ENCODE measurements at regions not wholly inside any gene's neighbourhood (a gene's known extent, or its start where the extent isn't known, plus 50 kb on each side); places are given as distances from the start of the nearest gene placed in this dataset.
"Not testable (repeated sequence)": the region's sequence is repeated elsewhere in the genome, so short reads cannot be mapped to it uniquely, and the experiment has no call there.

- no peak for DNase-seq (ENCODE audit: low read depth, low spot score)
- H3K4me3 ChIP-seq (ENCODE audit: low read length) = no peak overlapping the region
These were observed 290.6 kb upstream of the BOD1L1 start for GRCh38 chr4:13918110-13918509.

- no peak overlapping the region for H3K4me3 ChIP-seq (ENCODE audit: low read length)
- no peak for DNase-seq (ENCODE audit: low read depth, low spot score)
These were observed 291.5 kb upstream of the BOD1L1 start for GRCh38 chr4:13918991-13919441.

DNA sequence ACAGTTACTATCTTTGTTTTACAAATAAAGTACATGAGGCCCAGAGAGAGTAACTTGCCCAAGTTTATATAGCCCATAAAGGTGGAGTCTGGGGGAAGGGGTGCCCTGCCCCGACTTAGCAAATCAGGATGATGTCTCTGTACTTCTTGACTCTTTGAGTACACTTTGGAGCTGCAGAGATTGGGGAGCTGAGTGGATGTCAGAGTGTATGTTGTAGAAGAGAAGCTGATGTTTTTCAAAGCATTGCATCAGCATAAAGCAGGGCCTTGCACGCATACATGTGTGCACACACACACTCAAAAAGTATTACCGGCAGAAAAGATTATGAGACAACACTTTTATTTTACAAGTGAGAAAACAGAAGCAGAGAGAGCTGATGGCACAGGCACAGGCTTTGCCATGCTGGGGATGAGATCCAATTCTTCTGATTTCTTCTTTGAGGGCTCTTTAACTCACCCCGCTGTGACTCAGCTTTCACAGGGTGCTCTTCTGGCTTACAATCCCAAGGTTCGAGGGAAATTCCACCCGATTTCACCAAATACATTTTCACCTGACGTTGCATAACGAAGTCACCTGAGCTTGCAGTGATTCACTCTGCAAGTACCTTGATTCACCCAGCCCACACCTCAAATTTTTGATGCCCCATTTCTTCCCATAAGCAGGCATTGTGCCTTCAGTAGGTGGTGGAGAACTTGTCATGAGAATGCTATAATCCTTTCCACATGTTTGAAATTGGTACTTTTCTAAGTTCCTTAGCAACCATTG is 292.8 kb upstream of the BOD1L1 start:
- no peak overlapping the region for H3K4me3 ChIP-seq (ENCODE audit: low read length)
- no peak for DNase-seq (ENCODE audit: low read depth, low spot score)

DNA sequence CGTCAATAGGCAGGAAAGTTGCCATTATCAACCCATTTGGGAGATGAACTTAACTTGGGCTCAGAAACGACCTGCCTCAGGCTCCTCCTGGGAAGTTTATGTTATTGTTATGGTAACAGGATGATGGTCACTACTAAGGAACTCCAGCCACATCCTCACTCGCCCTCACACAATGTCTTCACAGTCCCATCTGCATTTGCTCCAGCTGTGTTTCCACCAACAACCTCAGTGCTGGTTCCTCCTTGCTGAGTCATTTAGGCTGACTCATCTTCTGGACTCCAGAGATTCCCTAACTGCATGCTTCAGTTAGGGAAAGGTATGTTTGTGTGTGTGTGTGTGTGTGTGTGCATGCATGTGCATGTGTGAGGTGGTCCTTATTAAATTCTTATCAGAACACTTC is 293.4 kb upstream of the BOD1L1 start:
- DNase-seq (ENCODE audit: low read depth, low spot score) = no peak
- no peak overlapping the region for H3K4me3 ChIP-seq (ENCODE audit: low read length)

DNA sequence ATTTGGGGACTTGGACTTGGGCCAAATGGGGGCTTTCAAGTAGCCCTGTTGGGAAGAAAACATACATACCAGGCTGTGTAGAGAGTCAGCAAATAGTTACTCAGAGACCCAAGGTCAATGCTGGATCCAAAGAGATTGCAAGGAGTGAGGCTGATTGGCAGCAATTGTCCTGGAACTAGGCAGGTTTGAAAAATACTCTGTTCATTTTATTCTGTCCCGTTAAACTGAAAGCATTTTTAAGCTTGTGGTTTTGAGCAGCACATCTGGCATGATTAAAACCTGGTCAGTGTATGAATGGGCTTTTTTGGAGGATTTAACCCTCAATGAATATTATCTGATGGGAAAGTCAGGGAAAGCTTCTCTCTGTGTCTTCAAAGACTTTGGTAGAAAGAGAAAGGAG is 294.3 kb upstream of the BOD1L1 start:
- no peak for DNase-seq (ENCODE audit: low read depth, low spot score)

DNA sequence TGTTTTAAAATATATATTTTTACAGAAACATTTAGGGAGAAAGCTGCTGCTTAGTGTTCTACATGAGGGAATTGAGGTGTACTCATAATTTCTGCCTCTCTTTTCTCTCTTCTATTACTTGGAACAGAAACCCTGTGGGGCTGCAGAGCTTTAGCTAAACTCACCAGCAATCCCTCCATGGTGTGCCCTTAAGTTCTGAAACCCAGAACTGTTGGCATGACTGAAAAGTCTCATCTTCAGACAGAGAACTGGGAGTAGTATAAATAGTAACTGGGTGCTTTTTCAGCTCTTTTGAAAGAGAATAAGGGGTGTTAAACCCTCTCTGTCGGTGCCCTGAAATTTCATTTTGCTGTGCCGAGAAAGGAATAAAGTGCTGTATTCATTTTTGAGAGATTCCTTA is 294.9 kb upstream of the BOD1L1 start:
- H3K4me3 ChIP-seq (ENCODE audit: low read length) = no peak overlapping the region

More for the DNA sequence above, 294.3 kb upstream of the BOD1L1 start:
- no peak overlapping the region for H3K4me3 ChIP-seq (ENCODE audit: low read length)

DNA sequence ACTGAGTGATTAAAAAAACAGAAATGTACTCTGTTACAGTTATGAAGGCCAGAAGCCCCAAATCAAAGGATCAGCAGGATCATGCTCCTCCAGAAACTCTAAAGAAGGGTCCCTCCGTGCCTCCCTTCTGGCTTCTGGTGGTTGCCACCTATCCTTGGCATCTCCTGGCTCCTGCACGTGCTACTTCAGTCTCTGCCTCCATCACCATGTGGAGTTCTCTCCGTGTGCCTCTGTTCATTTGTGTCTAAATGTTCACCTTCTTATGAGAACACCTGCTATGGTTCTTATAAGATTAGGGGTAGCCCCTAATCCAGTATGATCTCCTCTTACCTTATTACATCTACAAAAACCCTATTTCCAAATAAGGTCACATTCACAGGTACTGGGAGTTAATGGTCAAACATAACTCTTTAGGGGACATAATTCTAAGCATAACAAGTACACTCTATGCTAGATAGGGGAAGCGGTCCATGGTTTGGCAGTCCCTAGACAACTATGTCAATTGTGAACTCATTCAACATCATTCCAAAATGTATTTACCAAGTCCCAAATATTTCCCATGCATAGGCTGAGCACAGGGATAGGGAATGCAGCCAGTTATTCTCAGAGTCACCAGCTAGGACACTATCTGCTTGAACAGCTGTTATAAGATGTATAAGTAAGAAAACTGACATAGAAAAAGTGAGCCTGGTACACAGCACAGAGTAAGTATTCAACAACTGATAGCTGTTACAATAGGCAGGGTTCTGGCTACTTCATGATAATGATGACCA is 295.5 kb upstream of the BOD1L1 start:
- DNase-seq (ENCODE audit: low read depth, low spot score) = no peak
- no peak overlapping the region for H3K4me3 ChIP-seq (ENCODE audit: low read length)

More for the DNA sequence above, 294.9 kb upstream of the BOD1L1 start:
- DNase-seq (ENCODE audit: low read depth, low spot score) = no peak

DNA sequence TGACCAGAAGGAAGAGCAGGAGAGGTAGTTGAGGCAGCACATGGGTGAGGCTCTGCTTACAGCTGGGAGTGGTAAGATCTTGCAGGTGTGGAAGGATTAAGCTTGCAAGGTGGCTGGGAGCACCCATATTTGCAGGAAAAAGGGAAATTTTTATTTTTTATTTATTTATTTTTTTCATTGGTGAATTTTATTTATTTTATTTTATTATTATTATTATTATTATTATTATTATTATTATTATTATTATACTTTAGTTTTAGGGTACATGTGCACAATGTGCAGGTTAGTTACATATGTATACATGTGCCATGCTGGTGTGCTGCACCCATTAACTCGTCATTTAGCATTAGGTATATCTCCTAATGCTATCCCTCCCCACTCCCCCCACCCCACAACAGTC is 297.4 kb upstream of the BOD1L1 start:
- DNase-seq (ENCODE audit: low read depth, low spot score); H3K4me3 ChIP-seq (ENCODE audit: low read length): not testable (repeated sequence)

DNA sequence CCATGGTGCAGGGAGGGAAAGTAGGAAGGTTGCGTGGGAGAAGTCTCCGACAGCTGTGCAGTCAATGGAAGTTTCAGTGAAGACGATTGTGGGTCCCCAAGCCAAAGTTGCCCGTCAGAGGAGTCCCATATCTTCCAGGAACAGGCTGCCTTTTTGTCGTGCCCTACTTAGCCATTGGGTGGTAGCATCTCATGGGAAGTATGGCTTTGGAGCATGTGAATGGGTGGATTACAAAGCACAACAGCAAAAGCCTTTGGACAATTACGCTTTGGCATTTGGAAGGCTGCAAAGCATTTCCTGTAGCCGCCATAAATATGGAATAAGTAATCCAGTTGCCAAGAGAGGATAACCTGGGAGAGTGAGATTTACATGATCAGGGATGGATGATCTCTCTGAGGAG is 300.7 kb upstream of the BOD1L1 start:
- no peak for DNase-seq (ENCODE audit: low read depth, low spot score)
- no peak overlapping the region for H3K4me3 ChIP-seq (ENCODE audit: low read length)

DNA sequence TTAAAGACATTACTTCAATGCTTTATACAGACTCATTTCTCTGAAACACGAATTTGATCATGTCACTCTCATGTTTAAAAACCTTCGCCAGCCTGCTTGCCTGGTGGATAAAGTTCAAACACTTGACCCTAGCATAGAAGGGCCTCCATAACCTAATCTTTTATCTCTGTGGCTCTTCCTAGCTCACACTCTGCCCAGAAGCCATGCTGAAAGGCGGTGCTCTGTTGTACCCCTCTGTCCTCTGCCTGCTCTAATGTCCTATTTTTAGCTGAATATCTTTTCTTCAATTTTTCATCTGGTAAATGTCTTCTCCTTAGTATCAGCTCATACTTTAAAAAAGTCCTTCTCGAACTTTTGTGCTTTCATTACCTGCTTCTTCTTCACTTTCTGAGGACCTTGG is 302.6 kb upstream of the BOD1L1 start:
- no peak for DNase-seq (ENCODE audit: low read depth, low spot score)
- H3K4me3 ChIP-seq (ENCODE audit: low read length) = no peak overlapping the region

DNA sequence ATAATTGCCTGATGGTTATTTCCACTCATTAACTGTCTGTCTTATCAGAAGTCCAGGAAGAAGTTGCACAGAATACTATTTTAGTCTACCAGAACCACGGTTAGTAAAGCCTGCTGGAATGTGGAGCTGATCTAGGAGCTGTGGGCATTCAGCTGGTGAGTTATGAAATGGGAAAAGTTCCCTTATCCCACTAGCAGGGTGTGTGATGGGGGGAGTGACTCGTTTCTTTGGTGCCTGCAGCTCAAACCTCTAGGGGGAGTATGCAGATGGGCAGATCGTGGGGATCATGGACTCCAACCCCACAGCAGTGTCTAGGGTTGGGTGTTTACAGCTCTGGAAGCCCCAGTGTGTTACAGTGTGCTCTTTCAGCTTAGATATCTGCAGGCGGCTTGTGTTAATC is 305.7 kb upstream of the BOD1L1 start:
- H3K4me3 ChIP-seq (ENCODE audit: low read length) = no peak overlapping the region
- DNase-seq (ENCODE audit: low read depth, low spot score) = peak; percentile 30

GRCh38 chr4:13938299-13938698 is 310.8 kb upstream of the BOD1L1 start:
- no peak for DNase-seq (ENCODE audit: low read depth, low spot score)
- H3K4me3 ChIP-seq (ENCODE audit: low read length) = no peak overlapping the region

DNA sequence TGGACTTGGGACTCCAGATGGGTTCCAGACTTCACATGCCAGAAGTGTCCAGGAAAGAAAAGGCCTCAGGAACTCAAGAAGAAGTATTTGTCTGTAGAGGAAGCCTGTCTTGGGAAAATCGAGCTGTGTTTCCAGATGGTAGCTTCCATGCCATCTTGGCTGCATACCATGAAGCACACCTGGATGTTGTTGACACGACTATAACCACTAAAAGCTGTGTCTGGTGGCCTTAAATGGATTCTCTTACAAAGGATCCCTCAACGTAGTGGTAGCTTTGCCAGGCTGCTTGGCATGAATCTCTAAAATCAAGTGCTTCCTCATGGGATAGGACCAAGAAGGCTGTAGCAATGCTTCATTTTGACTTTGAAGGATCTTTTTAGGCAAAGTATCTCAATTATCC is 313.4 kb upstream of the BOD1L1 start:
- DNase-seq (ENCODE audit: low read depth, low spot score) = no peak
- no peak overlapping the region for H3K4me3 ChIP-seq (ENCODE audit: low read length)

GRCh38 chr4:13942977-13943376 is 315.5 kb upstream of the BOD1L1 start:
- no peak for DNase-seq (ENCODE audit: low read depth, low spot score)

GRCh38 chr4:13944095-13944511 is 316.6 kb upstream of the BOD1L1 start:
- H3K4me3 ChIP-seq (ENCODE audit: low read length) = no peak overlapping the region
- no peak for DNase-seq (ENCODE audit: low read depth, low spot score)

More at GRCh38 chr4:13942977-13943376, 315.5 kb upstream of the BOD1L1 start:
- H3K4me3 ChIP-seq (ENCODE audit: low read length) = no peak overlapping the region

DNA sequence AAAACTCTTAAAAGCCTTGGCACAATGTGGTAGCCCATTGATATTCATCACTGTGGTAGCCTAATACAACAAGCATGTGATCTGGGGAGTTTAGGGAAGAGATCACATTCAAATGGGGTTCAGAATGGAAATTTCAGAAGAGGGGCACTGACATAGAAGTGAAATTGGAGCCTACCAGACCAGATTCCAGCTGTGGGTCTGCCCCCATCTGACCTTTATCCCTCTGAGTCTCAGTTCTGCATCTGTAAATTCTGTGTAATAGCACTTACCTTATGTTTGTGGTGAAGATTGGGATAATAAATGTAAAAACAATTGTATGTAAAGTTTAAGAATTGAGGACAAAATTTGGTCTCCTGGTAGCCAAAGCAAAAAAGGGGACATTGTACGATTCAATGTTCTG is 320.4 kb upstream of the BOD1L1 start:
- no peak for DNase-seq (ENCODE audit: low read depth, low spot score)
- H3K4me3 ChIP-seq (ENCODE audit: low read length) = no peak overlapping the region

GRCh38 chr4:13950491-13950890 is 323.0 kb upstream of the BOD1L1 start:
- no peak for DNase-seq (ENCODE audit: low read depth, low spot score)
- H3K4me3 ChIP-seq (ENCODE audit: low read length) = no peak overlapping the region

DNA sequence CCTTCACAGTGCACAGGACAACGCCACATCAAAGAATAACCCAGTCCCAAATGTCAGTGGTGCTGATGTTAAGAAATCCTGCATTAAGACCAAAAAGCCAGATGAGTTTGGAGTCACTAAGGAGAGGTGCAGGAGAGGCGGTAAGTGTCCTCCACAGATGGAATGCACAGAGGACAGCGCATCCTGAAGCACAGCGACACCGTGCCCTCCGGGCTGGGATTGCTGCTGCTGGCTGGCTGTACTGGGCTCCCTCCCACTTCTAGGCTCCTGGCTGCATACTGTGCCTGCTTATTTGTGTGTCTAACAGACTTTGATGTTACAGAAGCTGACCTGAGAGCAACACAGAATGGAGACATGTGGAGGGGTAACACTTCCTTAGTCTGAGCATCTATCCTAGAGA is 325.6 kb upstream of the BOD1L1 start:
- no peak for DNase-seq (ENCODE audit: low read depth, low spot score)
- no peak overlapping the region for H3K4me3 ChIP-seq (ENCODE audit: low read length)

DNA sequence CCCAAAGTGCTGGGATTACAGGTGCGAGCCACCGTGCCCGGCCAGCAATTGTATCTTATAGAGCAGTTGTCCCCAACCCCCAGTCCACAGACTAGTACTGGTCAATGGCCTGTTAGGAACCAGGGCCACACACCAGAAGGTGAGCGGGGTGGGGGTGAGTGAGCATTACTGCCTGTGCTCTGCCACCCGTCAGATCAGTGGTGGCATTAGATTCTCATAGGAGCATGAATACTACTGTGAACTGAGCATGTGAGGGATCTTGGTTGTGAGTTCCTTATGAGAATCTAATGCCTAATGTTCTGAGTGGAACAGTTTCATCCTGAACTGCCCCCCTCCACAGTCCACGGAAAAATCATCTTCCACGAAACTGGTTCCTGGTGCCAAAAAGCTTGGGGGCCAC is 328.0 kb upstream of the BOD1L1 start:
- DNase-seq (ENCODE audit: low read depth, low spot score) = no peak
- H3K4me3 ChIP-seq (ENCODE audit: low read length) = no peak overlapping the region

GRCh38 chr4:13956947-13957346 is 329.4 kb upstream of the BOD1L1 start:
- no peak for DNase-seq (ENCODE audit: low read depth, low spot score)
- no peak overlapping the region for H3K4me3 ChIP-seq (ENCODE audit: low read length)

GRCh38 chr4:13957871-13958270 is 330.3 kb upstream of the BOD1L1 start:
- H3K4me3 ChIP-seq (ENCODE audit: low read length) = no peak overlapping the region

More at GRCh38 chr4:13957871-13958270, 330.3 kb upstream of the BOD1L1 start:
- DNase-seq (ENCODE audit: low read depth, low spot score) = no peak
